ENCODE measurements at regions not wholly inside any gene's neighbourhood (a gene's known extent, or its start where the extent isn't known, plus 50 kb on each side); places are given as distances from the start of the nearest gene placed in this dataset.

GRCh38 chr6:156410649-156411048 lies 366.5 kb upstream of the ARID1B start:
- Histone ChIP-seq H3K27ac (replicated peaks in 1 of 4) (no peak overlapping the region), H3K4me1 (no peaks in the 10 kb centered on the region), H3K27me3 (no peaks in the 10 kb centered on the region), H3K4me3 (no peak overlapping the region), H3K9me3 (peaks cover 0 to 10% (median 3%) of the 10 kb centered on the region in 4 donors), H3K36me3 (no peaks in the 10 kb centered on the region)
- intact Hi-C loops (cut with DNase I): no loop called here
- DNase-seq (ENCODE audit: extremely low spot score): no peak
- TF ChIP-seq CTCF (IDR thresholded peaks at IDR 0.05): no peak
- TF ChIP-seq POLR2A (IDR thresholded peaks at IDR 0.05; ENCODE audit: low read depth): no peak
- no peak for TF ChIP-seq POLR2AphosphoS5 (IDR thresholded peaks at IDR 0.05)
- TF ChIP-seq EP300 (IDR thresholded peaks at IDR 0.05): no peak

- intact Hi-C loops (cut with DNase I): no loop called here
- Histone ChIP-seq H3K27me3 (no peaks in the 10 kb centered on the region), H3K9me3 (peaks cover 0 to 10% (median 3%) of the 10 kb centered on the region in 4 donors), H3K36me3 (no peaks in the 10 kb centered on the region), H3K4me3 (no peak overlapping the region), H3K27ac (replicated peaks in 1 of 4) (no peak overlapping the region), H3K4me1 (no peaks in the 10 kb centered on the region)
- WGBS: 76% methylated on average over 3 of the region's 3 CpGs
- DNase-seq (ENCODE audit: extremely low spot score): peak; percentile 60
- TF ChIP-seq POLR2AphosphoS5 (IDR thresholded peaks at IDR 0.05): no peak
- no peak for TF ChIP-seq EP300 (IDR thresholded peaks at IDR 0.05)
- no peak for TF ChIP-seq CTCF (IDR thresholded peaks at IDR 0.05)
- TF ChIP-seq POLR2A (IDR thresholded peaks at IDR 0.05; ENCODE audit: low read depth): no peak
Measured at GRCh38 chr6:156408655-156409054, 368.5 kb upstream of the ARID1B start.

- Histone ChIP-seq H3K36me3 (no peaks in the 10 kb centered on the region), H3K4me1 (no peaks in the 10 kb centered on the region), H3K4me3 (no peak overlapping the region), H3K27me3 (no peaks in the 10 kb centered on the region), H3K9me3 (peaks cover 0 to 7% (median 3%) of the 10 kb centered on the region in 4 donors), H3K27ac (replicated peaks in 1 of 4) (no peak overlapping the region)
- DNase-seq (ENCODE audit: extremely low spot score): peak; percentile 24
- TF ChIP-seq POLR2AphosphoS5 (IDR thresholded peaks at IDR 0.05) (no peak), EP300 (IDR thresholded peaks at IDR 0.05) (no peak), CTCF (IDR thresholded peaks at IDR 0.05) (no peak), POLR2A (IDR thresholded peaks at IDR 0.05; ENCODE audit: low read depth) (no peak)
- 87% methylated on average over 3 of the region's 3 CpGs for WGBS
- intact Hi-C loops (cut with DNase I): no loop called here
Measured at GRCh38 chr6:156407334-156407733, 369.8 kb upstream of the ARID1B start.

GRCh38 chr6:156406688-156407087 lies 370.5 kb upstream of the ARID1B start:
- TF ChIP-seq CTCF (IDR thresholded peaks at IDR 0.05): no peak
- TF ChIP-seq POLR2A (IDR thresholded peaks at IDR 0.05; ENCODE audit: low read depth): no peak
- TF ChIP-seq EP300 (IDR thresholded peaks at IDR 0.05): no peak
- TF ChIP-seq POLR2AphosphoS5 (IDR thresholded peaks at IDR 0.05): no peak
- Histone ChIP-seq H3K36me3 (no peaks in the 10 kb centered on the region), H3K4me1 (no peaks in the 10 kb centered on the region), H3K27ac (replicated peaks in 1 of 4) (no peak overlapping the region), H3K9me3 (peaks cover 0 to 3% (median under 1%) of the 10 kb centered on the region in 4 donors), H3K4me3 (no peak overlapping the region), H3K27me3 (no peaks in the 10 kb centered on the region)
- peak; percentile 34 for DNase-seq (ENCODE audit: extremely low spot score)
- intact Hi-C loops (cut with DNase I): no loop called here
- 88% methylated on average over 2 of the region's 2 CpGs for WGBS

- peak; percentile 31 for DNase-seq (ENCODE audit: extremely low spot score)
- Histone ChIP-seq H3K9me3 (no peaks in the 10 kb centered on the region), H3K36me3 (no peaks in the 10 kb centered on the region), H3K27me3 (no peaks in the 10 kb centered on the region), H3K27ac (replicated peaks in 1 of 4) (no peak overlapping the region), H3K4me3 (no peak overlapping the region), H3K4me1 (no peaks in the 10 kb centered on the region)
- intact Hi-C loops (cut with DNase I): no loop called here
- 94% methylated on average over 3 of the region's 3 CpGs for WGBS
- TF ChIP-seq POLR2AphosphoS5 (IDR thresholded peaks at IDR 0.05) (no peak), POLR2A (IDR thresholded peaks at IDR 0.05; ENCODE audit: low read depth) (no peak), EP300 (IDR thresholded peaks at IDR 0.05) (no peak), CTCF (IDR thresholded peaks at IDR 0.05) (no peak)
Measured at GRCh38 chr6:156406099-156406498, 371.1 kb upstream of the ARID1B start.

Measured in esophagus muscularis mucosa (tissue), 4 donors.